GM12878 (cell line): ENCODE measurements at regions not wholly inside any gene's neighbourhood (a gene's known extent, or its start where the extent isn't known, plus 50 kb on each side); places are given as distances from the start of the nearest gene placed in this dataset.

Experiments used
- ATAC-seq: fragments of 200-7000 bp; cut with Tn5 transposase; 3 replicates; pipeline ENCODE4 v1.9.1; 2020; ENCODE audit warnings: mild to moderate bottlenecking, moderate library complexity
- BruUV-seq: library from RNA; stranded (reverse); fragments of 400-500 nt; replicated peaks from 2 replicates; lab custom pipeline; 2021; lab: Mats Ljungman, UMichigan
- CTCF ChIA-PET: fragments of 300-600 bp; sonication (Branson Sonifier 250); formaldehyde crosslinking; extraction: SDS; loops from one replicate; lab custom pipeline; 2021; ENCODE audit warnings: inconsistent platforms; lab: Yijun Ruan, JAX
- POLR2A ChIA-PET: fragments of 350-600 bp; formaldehyde crosslinking; extraction: SDS; loops from one replicate; lab custom pipeline; 2021; ENCODE audit warnings: inconsistent platforms; lab: Charles Lee
- RAD21 ChIA-PET: fragments of 300-600 bp; sonication (Branson Sonifier 250); formaldehyde crosslinking; loops from one replicate; lab custom pipeline; 2023; ENCODE audit warnings: antibody characterized with exemption; ENCODE audit not compliant: unreplicated experiment; lab: Charles Lee
- SMC1A ChIA-PET: fragments of 300-600 bp; sonication (Branson Sonifier 250); formaldehyde crosslinking; loops from one replicate; lab custom pipeline; 2023; ENCODE audit not compliant: unreplicated experiment, uncharacterized antibody; lab: Charles Lee
- DNase-seq: peaks from one replicate; pipeline ENCODE4 v3.0.0-alpha.2; 2011; ENCODE audit warnings: low read depth, low spot score
- FAIRE-seq: peaks from 3 replicates; lab custom pipeline; 2011; peaks lifted over from hg19 to GRCh38; lab: Jason Lieb, UNC
- H2AFZ ChIP-seq: 2 replicates; pipeline ENCODE4 v1.6.0; 2011; ENCODE audit warnings: low read depth, low read length, control low read depth; ENCODE audit not compliant: control insufficient read depth
- H3K27ac ChIP-seq: 2 replicates; pipeline ENCODE4 v1.5.1; 2011; ENCODE audit warnings: control low read depth; ENCODE audit not compliant: control insufficient read depth, insufficient read depth
- H3K27me3 ChIP-seq, 2 experiments: replicated peaks in 1 of 2; 2 replicates each; pipeline versions ENCODE4 v1.6.0 to v1.6.1; 2011; ENCODE audit warnings: low read length in 1 of 2; ENCODE audit not compliant: control insufficient read depth in 2 of 2, insufficient read depth in 2 of 2
- H3K36me3 ChIP-seq, 2 experiments: 2 replicates each; pipeline ENCODE4 v1.5.1; 2011; ENCODE audit warnings: low read length in 1 of 2; ENCODE audit not compliant: control insufficient read depth in 2 of 2, insufficient read depth in 2 of 2
- H3K4me1 ChIP-seq: 2 replicates; pipeline ENCODE4 v1.6.1; 2011; ENCODE audit warnings: mild to moderate bottlenecking, low read length, moderate library complexity, mixed read lengths; ENCODE audit not compliant: control insufficient read depth, insufficient read depth
- H3K4me2 ChIP-seq: 2 replicates; pipeline ENCODE4 v1.6.0; 2011; ENCODE audit warnings: control low read depth; ENCODE audit not compliant: control insufficient read depth, insufficient read depth
- H3K4me3 ChIP-seq: fragments of 200-600 bp; sonication (generic); 2 replicates; pipeline ENCODE4 v1.5.1; 2016
- H3K79me2 ChIP-seq: 2 replicates; pipeline ENCODE4 v1.6.0; 2011; ENCODE audit warnings: low read length; ENCODE audit not compliant: control insufficient read depth, insufficient read depth
- H3K9ac ChIP-seq: 2 replicates; pipeline ENCODE4 v1.8.0; 2011; ENCODE audit warnings: low read length, control low read depth, mixed read lengths; ENCODE audit not compliant: control insufficient read depth, insufficient read depth
- H3K9me3 ChIP-seq: replicated peaks from 3 replicates; pipeline ENCODE4 v1.5.1; 2011; ENCODE audit warnings: mild to moderate bottlenecking, low read length; ENCODE audit not compliant: control insufficient read depth, insufficient read depth
- H4K20me1 ChIP-seq: 2 replicates; pipeline ENCODE4 v1.6.0; 2011; ENCODE audit not compliant: control insufficient read depth, insufficient read depth
- MEF2B ChIP-seq: fragments of 450-650 bp; IDR thresholded peaks from 2 replicates; pipeline ENCODE4 v1.6.1; 2018; ENCODE audit warnings: mild to moderate bottlenecking, moderate library complexity; ENCODE audit not compliant: partially characterized antibody, poor library complexity, severe bottlenecking
- NBN ChIP-seq: fragments of 450-650 bp; IDR thresholded peaks from 2 replicates; pipeline ENCODE4 v1.6.1; 2016
- POLR2AphosphoS5 ChIP-seq: IDR thresholded peaks from 2 replicates; pipeline ENCODE4 v1.6.1; 2011; ENCODE audit warnings: mild to moderate bottlenecking, low read length, inconsistent platforms
- RELA ChIP-seq: fragments of 450-650 bp; IDR thresholded peaks from 2 replicates; pipeline ENCODE4 v1.8.0; 2014; ENCODE audit warnings: borderline replicate concordance; ENCODE audit not compliant: partially characterized antibody
- USF1 ChIP-seq: IDR thresholded peaks from 2 replicates; pipeline ENCODE4 v1.6.1; 2011; ENCODE audit warnings: borderline replicate concordance, low read depth, mild to moderate bottlenecking, moderate library complexity, mixed read lengths, low read length; ENCODE audit not compliant: insufficient read depth; ENCODE audit errors: extremely low read length
- YBX1 ChIP-seq: fragments of 450-650 bp; IDR thresholded peaks from 2 replicates; pipeline ENCODE4 v1.6.1; 2016; ENCODE audit warnings: antibody characterized with exemption
- ZNF384 ChIP-seq: IDR thresholded peaks from 2 replicates; pipeline ENCODE4 v1.6.1; 2012; ENCODE audit warnings: low read depth, mild to moderate bottlenecking, low read length, improper control_type of control experiment, borderline replicate concordance
- WGBS: methylation state at CpG from one replicate; pipeline ENCODE4 v1.1.6; 2016; ENCODE audit warnings: low lambda C conversion rate; ENCODE audit not compliant: insufficient replicate concordance, insufficient coverage; ENCODE audit errors: missing lambda C conversion rate; 5-methylcytosine and 5-hydroxymethylcytosine counted together
- in situ Hi-C: fragments of 300-500 bp; cut with MboI; formaldehyde crosslinking; loops from 9 replicates; pipeline ENCODE4 v1.14.3; 2018; ENCODE audit warnings: mixed read lengths
- intact Hi-C: fragments of 100-400 bp; cut with micrococcal nuclease; formaldehyde crosslinking; loops from one replicate; pipeline ENCODE4 v1.14.2; 2022; ENCODE audit not compliant: unreplicated experiment
- TF ChIP-seq, protein P1 (sequence below): fragments of 450-650 bp; IDR thresholded peaks from 2 replicates; pipeline ENCODE4 v1.6.1; 2016; ENCODE audit warnings: mild to moderate bottlenecking
- TF ChIP-seq, protein P2 (sequence below): fragments of 450-650 bp; IDR thresholded peaks from 2 replicates; pipeline ENCODE4 v1.6.1; 2018; ENCODE audit warnings: borderline replicate concordance, mild to moderate bottlenecking; ENCODE audit not compliant: partially characterized antibody

GRCh38 chr15:88322461-88322860 is 65.9 kb upstream of the NTRK3 start:
- ChIA-PET RAD21 (no interaction called here), POLR2A (interaction anchor here (0.5 kb wide), 1 partner anchor 11 kb away, joined by 10 read pairs; no protein-coding TSS in a partner anchor), CTCF (interaction anchor here (1.6 kb wide), 1 partner anchor 9 kb away, joined by 8 read pairs; no protein-coding TSS in a partner anchor), SMC1A (no interaction called here)
- peaks cover 0 to 2% of the 10 kb centered on the region in 2 experiments; a peak in 2 of 4 replicates for H3K27me3 ChIP-seq
- in situ Hi-C loops (no loop called here), intact Hi-C loops (no loop called here)
- no peaks in the 10 kb centered on the region for H4K20me1 ChIP-seq
- no peaks in the 10 kb centered on the region for H3K9me3 ChIP-seq
- TF ChIP-seq MEF2B, result no peak
- TF ChIP-seq, protein P1, sequence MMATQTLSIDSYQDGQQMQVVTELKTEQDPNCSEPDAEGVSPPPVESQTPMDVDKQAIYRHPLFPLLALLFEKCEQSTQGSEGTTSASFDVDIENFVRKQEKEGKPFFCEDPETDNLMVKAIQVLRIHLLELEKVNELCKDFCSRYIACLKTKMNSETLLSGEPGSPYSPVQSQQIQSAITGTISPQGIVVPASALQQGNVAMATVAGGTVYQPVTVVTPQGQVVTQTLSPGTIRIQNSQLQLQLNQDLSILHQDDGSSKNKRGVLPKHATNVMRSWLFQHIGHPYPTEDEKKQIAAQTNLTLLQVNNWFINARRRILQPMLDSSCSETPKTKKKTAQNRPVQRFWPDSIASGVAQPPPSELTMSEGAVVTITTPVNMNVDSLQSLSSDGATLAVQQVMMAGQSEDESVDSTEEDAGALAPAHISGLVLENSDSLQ, result no peak
- no peaks in the 10 kb centered on the region for H3K4me1 ChIP-seq
- no peak overlapping the region for H2AFZ ChIP-seq
- H3K4me2 ChIP-seq, result no peak overlapping the region
- H3K27ac ChIP-seq, result no peak overlapping the region
- 22% methylated on average over 3 of the region's 3 CpGs for WGBS
- no peak for FAIRE-seq
- no peaks in the 10 kb centered on the region for H3K36me3 ChIP-seq
- no peak overlapping the region for H3K4me3 ChIP-seq
- H3K9ac ChIP-seq, result no peak overlapping the region
- no TSS peak for BruUV-seq
- H3K79me2 ChIP-seq, result no peaks in the 10 kb centered on the region
- no peak for ATAC-seq
- DNase-seq, result no peak

DNA sequence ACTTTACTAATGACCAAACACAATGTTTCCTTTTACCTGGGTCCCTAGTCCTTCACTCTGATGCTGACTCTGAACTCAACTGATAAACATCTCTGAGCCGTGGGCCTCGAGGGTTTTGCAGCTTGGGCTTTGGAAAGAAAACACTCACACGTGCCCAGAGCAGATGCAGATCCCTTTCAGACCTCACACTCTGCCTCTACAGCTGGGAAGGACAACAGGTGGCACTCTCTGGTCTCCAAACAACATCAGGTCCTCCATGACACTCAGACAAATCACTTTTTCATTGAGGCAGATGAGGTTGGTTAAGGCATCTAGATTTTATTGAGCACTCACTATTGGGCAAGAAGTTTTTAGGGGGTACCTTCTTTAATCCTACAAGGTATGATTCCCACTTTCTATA is 64.7 kb upstream of the NTRK3 start:
- TF ChIP-seq, protein P2, sequence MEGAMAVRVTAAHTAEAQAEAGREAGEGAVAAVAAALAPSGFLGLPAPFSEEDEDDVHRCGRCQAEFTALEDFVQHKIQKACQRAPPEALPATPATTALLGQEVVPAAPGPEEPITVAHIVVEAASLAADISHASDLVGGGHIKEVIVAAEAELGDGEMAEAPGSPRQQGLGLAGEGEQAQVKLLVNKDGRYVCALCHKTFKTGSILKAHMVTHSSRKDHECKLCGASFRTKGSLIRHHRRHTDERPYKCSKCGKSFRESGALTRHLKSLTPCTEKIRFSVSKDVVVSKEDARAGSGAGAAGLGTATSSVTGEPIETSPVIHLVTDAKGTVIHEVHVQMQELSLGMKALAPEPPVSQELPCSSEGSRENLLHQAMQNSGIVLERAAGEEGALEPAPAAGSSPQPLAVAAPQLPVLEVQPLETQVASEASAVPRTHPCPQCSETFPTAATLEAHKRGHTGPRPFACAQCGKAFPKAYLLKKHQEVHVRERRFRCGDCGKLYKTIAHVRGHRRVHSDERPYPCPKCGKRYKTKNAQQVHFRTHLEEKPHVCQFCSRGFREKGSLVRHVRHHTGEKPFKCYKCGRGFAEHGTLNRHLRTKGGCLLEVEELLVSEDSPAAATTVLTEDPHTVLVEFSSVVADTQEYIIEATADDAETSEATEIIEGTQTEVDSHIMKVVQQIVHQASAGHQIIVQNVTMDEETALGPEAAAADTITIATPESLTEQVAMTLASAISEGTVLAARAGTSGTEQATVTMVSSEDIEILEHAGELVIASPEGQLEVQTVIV, result no peak
- TF ChIP-seq YBX1 (no peak), NBN (no peak), ZNF384 (no peak), USF1 (no peak), RELA (no peak), POLR2AphosphoS5 (no peak)
- no peak for FAIRE-seq
- H3K79me2 ChIP-seq, result no peaks in the 10 kb centered on the region
- no peaks in the 10 kb centered on the region for H3K36me3 ChIP-seq
- no peak overlapping the region for H3K4me3 ChIP-seq
- no peak overlapping the region for H3K27ac ChIP-seq
- no peak for DNase-seq
- no peak for ATAC-seq
- in situ Hi-C loops (no loop called here), intact Hi-C loops (no loop called here)
- no peak overlapping the region for H3K4me2 ChIP-seq
- H2AFZ ChIP-seq, result no peak overlapping the region
- CTCF ChIA-PET, result no interaction called here
- SMC1A ChIA-PET, result no interaction called here
- no TSS peak for BruUV-seq
- no peak overlapping the region for H3K9ac ChIP-seq
- 0% methylated on average over 3 of the region's 3 CpGs for WGBS
- H3K9me3 ChIP-seq, result no peaks in the 10 kb centered on the region
- RAD21 ChIA-PET, result no interaction called here
- H3K27me3 ChIP-seq, result peaks cover 0 to 2% of the 10 kb centered on the region in 2 experiments; a peak in 2 of 4 replicates
- H3K4me1 ChIP-seq, result no peaks in the 10 kb centered on the region
- POLR2A ChIA-PET, result no interaction called here
- no peaks in the 10 kb centered on the region for H4K20me1 ChIP-seq
